SKM-1 treated with dmso at 0.1 percent for 144 hours (cell line): ENCODE measurements at regions not wholly inside any gene's neighbourhood (a gene's known extent, or its start where the extent isn't known, plus 50 kb on each side); places are given as distances from the start of the nearest gene placed in this dataset.
"Not testable (repeated sequence)": the region's sequence is repeated elsewhere in the genome, so short reads cannot be mapped to it uniquely, and the experiment has no call there.

Experiments
- DNase-seq: peaks from one replicate; lab custom pipeline; 2025; ENCODE audit not compliant: unreplicated experiment; lab: John Stamatoyannopoulos, UW

DNA sequence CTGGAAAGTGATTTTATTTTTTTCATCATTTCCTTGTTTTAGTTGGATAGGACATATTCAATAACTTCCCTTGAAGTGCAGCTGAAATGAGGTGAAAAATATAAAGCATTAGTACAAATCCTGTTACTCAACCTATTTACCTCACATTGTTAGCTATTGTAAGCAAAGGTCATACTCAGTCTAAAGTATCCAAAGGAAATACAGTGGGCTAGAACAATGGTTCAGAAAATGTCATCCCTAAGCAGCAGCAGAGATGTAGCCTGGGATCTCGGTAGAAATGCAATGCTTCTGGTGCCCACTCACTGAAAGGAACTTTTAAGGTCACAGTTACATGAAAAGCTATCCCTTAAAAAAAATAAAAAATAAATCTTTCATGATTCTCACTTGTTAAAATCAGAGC is 300.6 kb downstream of the PPP4R3C start:
- DNase-seq, result no peak

GRCh38 chrX:27156921-27157320 is 306.2 kb downstream of the PPP4R3C start:
- DNase-seq, result not testable (repeated sequence)

DNA sequence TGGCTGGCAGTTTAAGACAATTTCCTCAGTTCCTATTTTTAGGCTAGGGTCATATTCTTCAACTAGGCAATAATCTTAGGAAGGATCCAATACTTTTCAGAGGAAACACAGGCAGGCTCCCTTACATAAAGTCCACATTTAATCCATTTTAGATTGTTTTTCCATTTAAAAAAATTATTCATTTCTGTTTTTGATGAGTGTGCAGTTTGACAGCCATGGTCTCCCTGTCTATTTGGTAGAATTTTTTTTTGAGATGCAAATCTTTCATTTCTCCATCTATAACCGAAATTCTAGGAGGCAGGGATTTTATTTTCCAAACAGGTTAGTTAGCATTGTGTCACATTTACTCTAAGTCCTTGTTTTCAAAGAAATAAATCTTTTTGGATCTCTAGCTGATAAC is 326.8 kb downstream of the PPP4R3C start:
- no peak for DNase-seq

DNA sequence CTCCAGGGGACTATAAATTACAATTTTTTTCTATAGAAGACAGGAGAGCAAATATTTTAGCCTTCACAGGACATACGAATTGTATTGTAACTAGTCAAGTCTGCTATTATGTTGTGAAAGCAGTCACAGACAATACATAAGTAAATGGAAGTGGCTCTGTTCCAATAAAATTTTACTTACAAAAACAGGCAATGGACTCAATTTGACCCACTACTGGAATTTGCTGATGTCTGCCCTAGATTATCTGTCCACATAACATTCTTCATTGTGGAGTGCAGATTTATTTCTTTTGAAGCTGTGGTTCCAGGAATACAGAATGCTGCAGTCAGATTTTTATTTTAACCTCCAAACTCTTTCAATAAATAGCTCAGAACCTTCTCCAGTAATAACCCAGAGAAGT is 330.3 kb downstream of the PPP4R3C start:
- DNase-seq, result no peak

- not testable (repeated sequence) for DNase-seq
Measured at GRCh38 chrX:27087176-27087575, 376.0 kb downstream of the PPP4R3C start.

DNA sequence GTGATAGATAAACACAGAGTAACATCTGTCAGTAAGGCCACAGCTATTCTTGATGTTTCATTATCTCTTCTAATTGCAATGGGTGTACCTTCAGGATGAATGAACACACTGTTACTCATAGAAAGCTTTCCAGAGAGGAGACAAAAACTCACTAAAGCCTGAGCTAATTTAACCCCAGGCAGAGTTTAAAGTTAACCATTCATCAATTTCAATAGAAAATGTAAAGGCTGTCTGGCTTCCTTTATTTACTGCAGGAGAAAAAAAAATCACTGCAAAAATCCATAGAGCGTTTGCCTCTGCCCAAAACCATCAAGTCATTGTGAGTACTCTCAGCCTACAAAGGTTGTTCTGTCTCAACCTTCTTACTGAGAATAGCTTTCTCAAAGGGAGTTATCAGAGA is 376.9 kb downstream of the PPP4R3C start:
- DNase-seq, result no peak

DNA sequence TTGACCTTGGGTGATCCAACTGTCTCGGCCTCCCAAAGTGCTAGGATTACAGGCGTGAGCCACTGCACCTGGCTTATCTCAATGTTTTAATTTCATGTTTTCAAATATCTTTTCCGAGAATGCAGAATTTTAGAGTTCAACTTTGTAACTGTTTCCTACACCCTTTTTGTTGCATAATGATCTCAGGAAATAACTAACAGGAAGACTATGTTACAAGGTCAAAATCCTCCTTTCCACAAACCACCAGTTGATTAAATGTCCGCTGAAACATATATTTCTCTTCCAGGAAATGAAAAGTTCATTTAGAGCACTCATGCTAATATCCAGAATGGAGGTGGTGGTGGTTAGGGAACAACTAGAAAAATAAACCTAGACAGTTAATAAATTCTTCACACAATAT is 377.8 kb downstream of the PPP4R3C start:
- no peak for DNase-seq

DNA sequence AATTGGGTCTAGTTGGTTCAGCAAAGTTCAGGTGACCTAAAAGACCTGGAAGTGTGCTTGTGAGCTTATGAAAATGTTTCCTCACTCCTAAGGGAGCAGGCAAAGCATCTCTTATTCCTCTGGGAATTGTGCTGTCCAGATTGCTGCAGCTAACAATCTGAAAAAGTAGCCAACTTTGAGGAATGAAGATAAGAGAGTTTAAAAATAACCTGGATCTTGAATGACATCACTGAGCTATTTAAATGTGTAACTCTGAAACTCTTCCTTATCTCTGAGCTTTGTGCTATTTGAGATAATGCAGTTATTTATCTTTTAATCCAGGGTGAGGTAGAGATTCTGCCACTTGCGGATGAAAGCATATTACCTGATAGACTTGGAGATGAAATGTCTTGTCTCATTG is 384.8 kb downstream of the PPP4R3C start:
- DNase-seq, result no peak

DNA sequence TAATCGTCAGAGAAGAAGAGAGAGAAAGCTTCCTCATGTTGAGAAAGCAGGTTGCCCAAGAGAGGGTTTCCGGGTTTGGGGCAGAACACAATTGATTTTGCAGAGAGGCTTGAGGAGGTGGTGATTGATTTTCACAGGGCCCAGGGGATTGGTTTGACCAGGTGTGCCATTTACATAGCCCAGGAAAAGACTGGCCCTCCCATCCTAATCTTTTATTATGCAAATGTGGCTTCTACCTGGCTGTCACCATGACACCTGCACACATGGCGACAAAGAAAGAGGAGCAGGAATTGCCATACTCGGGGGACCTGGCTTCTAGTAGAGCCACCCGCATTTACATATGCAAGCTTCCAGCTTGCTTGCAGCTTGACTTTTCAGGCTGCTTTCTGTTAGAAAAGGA is 405.3 kb downstream of the PPP4R3C start:
- DNase-seq, result no peak

DNA sequence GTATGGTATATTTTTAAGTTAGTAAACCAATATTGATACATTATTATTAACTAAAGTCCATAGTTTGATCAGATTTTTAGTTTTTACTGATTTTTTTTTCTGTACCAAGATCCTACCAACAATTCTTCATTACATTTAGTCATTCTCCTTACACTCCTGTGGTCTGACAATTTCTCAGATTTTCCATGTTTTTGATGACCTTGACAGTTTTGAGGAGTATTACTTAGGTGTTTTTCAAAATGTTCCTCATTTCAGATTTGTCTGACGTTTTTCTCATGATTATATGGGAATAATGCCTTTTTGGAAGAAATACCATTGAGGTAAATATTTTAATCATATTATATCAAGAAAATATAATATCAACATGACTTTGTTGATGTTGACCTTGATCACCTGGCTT is 423.8 kb downstream of the PPP4R3C start:
- DNase-seq, result no peak

DNA sequence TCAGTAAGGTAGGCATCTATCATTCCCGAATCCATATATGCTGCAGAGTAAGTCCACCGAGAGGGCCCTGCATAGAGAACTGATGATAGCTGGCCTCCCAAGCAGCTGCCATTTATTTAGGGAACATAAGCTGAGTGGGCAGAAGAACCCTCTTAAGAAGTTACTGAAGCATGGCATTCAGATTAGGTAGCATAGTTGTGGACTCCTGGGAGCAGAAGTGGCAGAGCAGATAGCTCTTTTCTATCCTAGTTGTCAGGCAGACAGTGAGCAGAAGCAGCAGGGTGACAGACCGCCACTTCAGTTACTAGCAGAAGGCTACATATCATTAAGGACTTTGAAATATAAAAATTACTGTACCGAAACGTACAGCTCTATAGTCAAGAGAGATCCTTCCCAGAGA is 454.7 kb downstream of the PPP4R3C start:
- DNase-seq, result no peak

- DNase-seq, result no peak
Measured at GRCh38 chrX:26999634-27000033, 463.5 kb downstream of the PPP4R3C start.

DNA sequence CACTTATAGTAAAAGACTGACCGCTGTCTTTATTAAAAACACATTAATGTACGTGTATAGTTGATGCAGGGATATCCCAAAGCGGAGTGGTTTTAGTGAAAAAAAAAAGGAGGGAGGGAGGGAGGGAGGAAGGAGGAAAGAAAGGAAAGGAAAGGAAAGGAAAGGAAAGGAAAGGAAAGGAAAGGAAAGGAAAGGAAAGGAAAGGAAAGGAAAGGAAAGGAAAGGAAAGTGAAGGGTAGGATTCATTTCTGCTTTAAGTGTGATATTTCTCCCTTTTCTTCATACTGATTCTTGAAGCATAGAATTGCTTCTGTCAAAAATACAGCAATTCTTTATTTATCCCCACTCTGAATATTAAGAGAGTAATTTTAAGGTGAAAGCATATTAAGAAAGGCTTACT is 504.9 kb downstream of the PPP4R3C start:
- no peak for DNase-seq

DNA sequence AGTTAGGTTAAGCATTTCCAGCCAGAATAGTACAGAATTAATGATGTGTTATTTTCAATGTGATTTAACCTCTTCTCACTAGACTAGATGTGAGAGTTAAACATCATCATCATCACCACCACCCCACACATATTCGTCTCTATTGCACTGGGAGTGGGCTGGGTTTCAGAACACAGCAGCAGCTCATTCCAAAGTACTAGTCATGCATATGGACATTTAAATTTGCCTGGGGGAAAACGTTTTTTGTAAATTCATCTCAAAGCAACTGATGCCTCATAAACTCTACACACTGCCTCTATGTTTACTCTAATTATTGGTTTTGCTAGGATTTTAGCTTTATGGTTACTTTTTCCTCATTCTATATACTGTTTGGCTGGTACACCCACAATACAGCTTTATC is 509.1 kb downstream of the PPP4R3C start:
- DNase-seq, result no peak

- DNase-seq, result no peak
Measured at GRCh38 chrX:26952213-26952612, 510.9 kb downstream of the PPP4R3C start.

DNA sequence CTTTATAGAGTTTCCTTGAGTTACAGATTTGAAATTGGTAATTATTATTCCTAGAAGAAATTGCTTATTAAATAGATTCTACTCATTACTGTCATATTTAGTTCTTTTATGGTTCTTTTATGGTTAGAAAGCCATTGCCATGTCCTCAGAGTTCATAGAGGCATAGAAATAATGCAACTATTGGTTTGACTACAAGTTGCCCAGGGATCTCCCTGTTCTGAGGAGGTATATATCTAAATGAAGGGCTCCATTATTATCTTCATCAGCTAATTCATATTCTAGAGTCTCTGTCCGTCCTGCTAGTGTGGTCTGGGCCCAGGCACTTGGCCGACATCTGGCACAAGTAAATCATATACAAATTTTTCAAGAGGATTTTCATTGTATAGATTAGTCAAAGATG is 535.7 kb downstream of the PPP4R3C start:
- DNase-seq, result no peak

GRCh38 chrX:26925088-26925487 is 538.1 kb downstream of the PPP4R3C start:
- DNase-seq, result no peak

DNA sequence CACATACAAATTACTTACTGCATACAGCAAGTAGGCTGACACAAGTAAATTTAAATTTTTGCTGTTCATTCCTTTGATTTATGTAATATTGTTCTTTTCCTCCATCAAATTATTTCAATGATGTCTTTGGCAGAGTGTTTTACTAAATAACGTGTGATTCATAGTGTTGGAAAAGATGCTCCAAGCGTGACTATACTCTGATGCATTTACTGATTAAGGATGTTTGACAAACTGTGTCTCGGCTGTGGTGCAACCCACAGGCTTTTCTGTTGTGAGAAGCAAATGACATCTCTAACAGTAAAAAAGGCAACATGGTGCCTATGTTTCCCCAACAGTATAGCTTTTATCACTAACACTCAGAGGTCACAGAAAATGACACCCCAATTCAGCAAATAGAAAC is 540.9 kb downstream of the PPP4R3C start:
- no peak for DNase-seq

GRCh38 chrX:26918631-26919030 is 544.5 kb downstream of the PPP4R3C start:
- DNase-seq, result no peak

GRCh38 chrX:26916991-26917390 is 546.1 kb downstream of the PPP4R3C start:
- DNase-seq, result no peak

DNA sequence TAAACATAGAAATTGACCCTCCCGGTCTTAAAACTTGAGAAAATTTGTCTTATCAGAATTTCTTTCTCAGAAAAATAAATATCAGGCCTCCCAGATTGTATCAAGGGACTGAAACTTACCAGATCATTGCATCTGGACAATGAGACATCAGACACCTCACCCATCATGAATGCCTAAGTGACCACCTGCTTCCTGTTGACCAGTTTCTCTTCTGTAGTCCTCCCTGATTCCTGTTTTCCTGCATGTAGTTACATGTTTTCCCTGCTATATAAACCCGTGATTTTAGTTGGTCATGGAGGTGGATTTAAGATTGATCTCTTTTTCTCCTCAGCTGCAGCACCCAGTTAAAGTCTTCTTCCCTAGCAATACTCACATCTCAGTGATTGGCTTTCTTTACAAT is 548.1 kb downstream of the PPP4R3C start:
- DNase-seq, result no peak

GRCh38 chrX:26914232-26914631 is 548.9 kb downstream of the PPP4R3C start:
- no peak for DNase-seq

- DNase-seq, result not testable (repeated sequence)
Measured at GRCh38 chrX:26911785-26912184, 551.4 kb downstream of the PPP4R3C start.

- no peak for DNase-seq
Measured at GRCh38 chrX:26909728-26910127, 553.4 kb downstream of the PPP4R3C start.
